GM23338 (cell line): ENCODE measurements at regions not wholly inside any gene's neighbourhood (a gene's known extent, or its start where the extent isn't known, plus 50 kb on each side); places are given as distances from the start of the nearest gene placed in this dataset.

Experiments used
- EZH2phosphoT487 ChIP-seq: fragments of 200-600 bp; sonication (generic); IDR thresholded peaks from one replicate; pipeline ENCODE4 v1.8.1; 2018; ENCODE audit warnings: antibody characterized with exemption; ENCODE audit not compliant: unreplicated experiment
- POLR2AphosphoS5 ChIP-seq: IDR thresholded peaks from 2 replicates; pipeline ENCODE4 v1.6.1; 2016; ENCODE audit warnings: antibody characterized with exemption, low read depth
- STAT1 ChIP-seq: IDR thresholded peaks from one replicate; pipeline ENCODE4 v1.6.1; 2016; ENCODE audit warnings: antibody characterized with exemption; ENCODE audit not compliant: unreplicated experiment
- TF ChIP-seq, protein P1 (sequence below), 2 experiments: fragments of 200-600 bp in 1 of 2; sonication (generic) in 1 of 2; conservative IDR thresholded peaks; 2 replicates each; pipeline versions ENCODE4 v1.5.1 to v1.6.1; 2016 to 2017; ENCODE audit warnings: antibody characterized with exemption in 2 of 2, low read depth in 2 of 2, mild to moderate bottlenecking in 2 of 2, moderate library complexity in 1 of 2

DNA sequence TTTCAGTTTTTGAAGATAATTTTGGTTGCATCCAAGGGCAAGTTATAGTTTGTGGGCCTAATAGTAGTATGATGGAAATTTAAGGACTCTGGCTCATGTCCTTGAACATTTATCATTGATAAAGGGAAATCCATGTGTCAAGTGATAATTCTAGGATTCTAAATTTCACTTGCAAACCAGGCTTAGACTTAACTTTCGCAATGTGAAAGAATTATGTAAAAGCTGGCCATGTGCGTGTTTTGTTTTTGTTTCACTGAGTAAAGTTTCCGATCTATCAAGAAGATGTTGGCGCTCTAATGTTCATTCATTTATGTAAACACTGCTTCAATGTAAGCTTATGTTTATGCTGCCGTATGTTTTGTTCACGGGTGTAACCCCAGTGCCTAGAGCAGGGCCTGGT lies 302.0 kb downstream of the SOX4 start:
- TF ChIP-seq STAT1 (no peak), POLR2AphosphoS5 (no peak), EZH2phosphoT487 (no peak)
- TF ChIP-seq, protein P1, sequence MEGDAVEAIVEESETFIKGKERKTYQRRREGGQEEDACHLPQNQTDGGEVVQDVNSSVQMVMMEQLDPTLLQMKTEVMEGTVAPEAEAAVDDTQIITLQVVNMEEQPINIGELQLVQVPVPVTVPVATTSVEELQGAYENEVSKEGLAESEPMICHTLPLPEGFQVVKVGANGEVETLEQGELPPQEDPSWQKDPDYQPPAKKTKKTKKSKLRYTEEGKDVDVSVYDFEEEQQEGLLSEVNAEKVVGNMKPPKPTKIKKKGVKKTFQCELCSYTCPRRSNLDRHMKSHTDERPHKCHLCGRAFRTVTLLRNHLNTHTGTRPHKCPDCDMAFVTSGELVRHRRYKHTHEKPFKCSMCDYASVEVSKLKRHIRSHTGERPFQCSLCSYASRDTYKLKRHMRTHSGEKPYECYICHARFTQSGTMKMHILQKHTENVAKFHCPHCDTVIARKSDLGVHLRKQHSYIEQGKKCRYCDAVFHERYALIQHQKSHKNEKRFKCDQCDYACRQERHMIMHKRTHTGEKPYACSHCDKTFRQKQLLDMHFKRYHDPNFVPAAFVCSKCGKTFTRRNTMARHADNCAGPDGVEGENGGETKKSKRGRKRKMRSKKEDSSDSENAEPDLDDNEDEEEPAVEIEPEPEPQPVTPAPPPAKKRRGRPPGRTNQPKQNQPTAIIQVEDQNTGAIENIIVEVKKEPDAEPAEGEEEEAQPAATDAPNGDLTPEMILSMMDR (conservative IDR thresholded peaks at IDR 0.05; ENCODE audit: low read depth in 2 of 2) = no peak
